GM19351 (cell line): ENCODE measurements at regions not wholly inside any gene's neighbourhood (a gene's known extent, or its start where the extent isn't known, plus 50 kb on each side); places are given as distances from the start of the nearest gene placed in this dataset.

Experiments used
- ATAC-seq: cut with Tn5 transposase; IDR thresholded peaks from one replicate; pipeline ENCODE4 v1.9.1; 2021; ENCODE audit warnings: mild to moderate bottlenecking, moderate library complexity; ENCODE audit not compliant: unreplicated experiment

- no peak for ATAC-seq
These were observed 175.4 kb upstream of the GBE1 start for GRCh38 chr3:81936817-81937216.

DNA sequence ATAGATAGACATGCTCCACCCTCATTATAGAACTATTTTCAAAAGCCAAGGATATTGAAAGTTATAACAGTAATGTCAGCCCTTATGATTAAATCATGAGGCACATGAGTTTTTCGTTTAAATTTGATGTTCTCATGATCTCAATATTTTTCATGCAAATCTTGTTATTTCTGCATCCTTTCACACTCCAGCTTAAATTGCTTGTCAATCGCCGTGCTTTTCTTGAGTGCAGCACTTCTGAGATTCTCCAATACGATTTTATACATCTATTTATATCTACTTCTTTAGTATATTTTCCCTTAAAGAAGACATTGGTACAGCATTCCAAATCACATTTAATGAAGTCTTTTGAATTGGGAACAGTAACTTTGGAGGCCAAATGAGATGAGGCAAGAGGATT, 171.2 kb upstream of the GBE1 start:
- no peak for ATAC-seq

DNA sequence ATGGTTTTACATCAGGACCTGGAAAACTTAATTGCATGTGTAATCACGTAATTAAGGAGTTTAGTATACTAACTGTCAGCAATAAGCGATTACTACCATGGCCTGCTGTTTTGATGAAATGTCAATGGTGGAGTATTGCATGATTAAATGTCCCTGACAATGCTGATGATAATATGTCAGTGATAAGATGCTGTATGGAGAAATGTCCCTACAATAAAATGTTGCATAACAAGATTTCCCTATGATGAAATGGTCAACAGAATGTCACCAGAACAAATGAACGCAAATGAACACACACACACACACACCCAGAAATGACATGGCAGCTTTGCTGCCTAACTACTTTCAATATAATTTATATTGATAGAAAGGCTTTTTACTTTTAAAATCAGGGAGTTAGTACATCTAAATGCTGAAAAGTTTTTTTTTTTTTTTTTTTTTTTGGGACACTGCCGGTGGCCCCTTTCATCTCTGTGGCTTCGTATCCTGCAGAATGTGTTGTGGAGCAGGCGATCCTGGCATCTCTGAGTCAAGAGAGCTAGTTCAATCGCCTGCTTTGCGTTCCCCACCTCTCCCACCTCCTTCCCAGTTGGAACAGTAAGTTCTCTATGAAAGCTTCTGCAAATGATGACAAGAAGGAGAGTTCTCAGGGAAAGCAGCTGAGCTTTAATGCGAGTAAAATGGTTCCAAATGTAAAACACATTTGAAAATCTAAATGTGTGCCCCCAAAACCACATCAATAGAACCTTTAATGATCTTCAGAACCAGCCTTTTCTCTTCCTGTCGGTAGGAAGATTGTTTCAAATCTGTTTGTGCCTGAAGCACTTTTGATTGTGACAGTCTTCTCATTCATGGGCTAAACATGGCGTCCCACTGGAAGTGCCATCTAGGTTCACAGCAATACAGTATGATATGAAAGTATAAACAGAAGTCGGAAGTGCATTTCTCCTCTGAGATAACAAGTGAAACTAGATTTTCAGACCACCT, 170.1 kb upstream of the GBE1 start:
- no peak for ATAC-seq

DNA sequence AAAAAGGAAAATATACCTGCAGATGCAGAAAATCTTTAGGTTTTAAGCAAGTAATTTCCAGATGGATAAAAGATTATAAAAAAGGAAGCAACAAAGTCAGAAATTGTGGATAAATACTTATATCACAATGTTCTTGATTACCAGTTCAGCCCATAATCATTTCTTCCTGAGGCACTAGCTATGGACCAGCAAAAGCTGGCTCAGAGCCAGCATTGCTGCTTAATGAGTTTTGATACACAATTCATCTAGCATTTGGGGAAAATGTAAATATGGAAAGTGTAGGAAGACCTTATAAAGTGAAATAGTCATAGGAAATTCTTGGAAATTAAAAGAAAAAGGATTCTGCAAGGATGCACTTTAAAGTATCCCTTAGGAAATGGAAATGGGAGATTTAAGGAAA, 168.3 kb upstream of the GBE1 start:
- no peak for ATAC-seq

GRCh38 chr3:81927811-81928210, 166.4 kb upstream of the GBE1 start:
- ATAC-seq = no peak

DNA sequence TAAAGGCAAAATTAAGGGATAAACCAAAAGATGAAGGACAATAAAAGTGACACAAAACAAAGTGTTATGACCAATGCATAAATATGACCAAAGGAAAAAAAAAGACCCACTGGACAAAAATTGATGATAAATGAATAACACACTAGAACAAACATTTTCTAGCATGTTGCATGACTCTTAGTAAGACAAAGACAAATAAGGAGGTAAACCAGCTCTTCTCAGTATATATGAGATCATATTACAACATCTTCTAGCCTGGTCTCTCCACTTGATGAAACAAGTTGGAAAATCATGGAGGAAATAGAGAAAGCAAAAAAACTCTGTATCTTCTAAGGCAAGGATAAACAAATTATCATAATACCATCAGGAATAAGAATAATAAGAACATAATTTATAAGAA, 163.9 kb upstream of the GBE1 start:
- ATAC-seq = no peak

DNA sequence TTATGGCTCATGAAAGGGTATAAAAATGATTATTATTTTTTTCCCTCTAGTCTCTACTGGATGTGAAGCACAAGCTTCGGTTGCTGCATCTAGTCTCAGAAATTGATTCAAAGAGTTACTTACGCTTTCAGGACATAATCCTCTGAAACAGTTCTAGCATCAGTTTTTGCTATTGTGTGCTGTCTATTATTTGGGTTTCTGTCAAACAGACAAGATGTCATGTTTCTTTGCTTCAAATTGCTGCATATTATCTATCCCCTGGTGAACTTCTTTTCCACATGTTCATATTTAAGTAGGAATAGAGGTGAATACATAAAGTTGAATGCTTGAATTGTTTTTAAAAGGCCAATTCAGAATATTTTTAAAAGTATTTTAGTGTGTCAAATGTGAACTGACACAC, 161.6 kb upstream of the GBE1 start:
- ATAC-seq = no peak

DNA sequence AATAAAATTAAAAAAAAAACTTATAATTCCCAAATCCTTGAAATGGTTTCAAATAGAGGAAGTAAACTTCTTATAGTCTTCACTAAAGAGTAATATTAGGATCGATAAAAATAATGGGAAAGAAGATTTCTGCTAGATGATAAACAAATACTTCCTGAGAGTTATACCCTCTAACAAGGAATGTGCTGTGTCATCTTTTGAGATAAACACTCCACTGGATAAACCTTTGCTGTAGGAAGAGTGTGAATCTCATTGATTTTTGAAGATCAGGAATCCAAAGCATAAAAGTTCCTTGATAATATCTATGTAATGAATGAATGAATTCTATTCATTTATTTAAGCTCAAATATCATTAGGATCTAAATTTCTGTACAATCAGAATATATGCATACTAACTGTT, 161.0 kb upstream of the GBE1 start:
- ATAC-seq = no peak

GRCh38 chr3:81920816-81921215, 159.4 kb upstream of the GBE1 start:
- ATAC-seq = no peak

DNA sequence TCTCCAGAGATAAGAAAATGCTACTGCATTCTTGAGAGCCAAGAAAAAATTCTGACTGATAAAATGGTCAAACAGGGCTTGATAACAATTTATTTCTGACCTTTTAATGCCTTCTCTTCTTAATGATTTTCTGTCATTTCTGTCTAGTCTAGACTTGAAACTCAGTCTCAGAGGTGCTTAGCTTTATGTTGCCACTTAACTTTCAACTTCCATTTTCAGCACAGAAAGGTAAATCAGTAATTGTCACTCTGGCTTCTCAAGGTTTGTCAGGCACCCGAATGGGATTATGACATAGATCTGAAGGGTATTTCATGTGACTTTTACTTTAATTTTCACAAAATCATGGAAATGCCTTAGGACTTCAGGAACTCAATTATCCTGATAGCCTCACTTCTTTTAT, 155.4 kb upstream of the GBE1 start:
- no peak for ATAC-seq

GRCh38 chr3:81913886-81914663, 152.6 kb upstream of the GBE1 start:
- ATAC-seq = no peak

GRCh38 chr3:81911221-81911620, 149.8 kb upstream of the GBE1 start:
- ATAC-seq = no peak

- peak; percentile 88 for ATAC-seq
These were observed 148.9 kb upstream of the GBE1 start for GRCh38 chr3:81910244-81910852.

- no peak for ATAC-seq
These were observed 148.4 kb upstream of the GBE1 start for GRCh38 chr3:81909796-81910195.

GRCh38 chr3:81908561-81908960, 147.1 kb upstream of the GBE1 start:
- no peak for ATAC-seq

GRCh38 chr3:81898336-81898735, 136.9 kb upstream of the GBE1 start:
- ATAC-seq = no peak

DNA sequence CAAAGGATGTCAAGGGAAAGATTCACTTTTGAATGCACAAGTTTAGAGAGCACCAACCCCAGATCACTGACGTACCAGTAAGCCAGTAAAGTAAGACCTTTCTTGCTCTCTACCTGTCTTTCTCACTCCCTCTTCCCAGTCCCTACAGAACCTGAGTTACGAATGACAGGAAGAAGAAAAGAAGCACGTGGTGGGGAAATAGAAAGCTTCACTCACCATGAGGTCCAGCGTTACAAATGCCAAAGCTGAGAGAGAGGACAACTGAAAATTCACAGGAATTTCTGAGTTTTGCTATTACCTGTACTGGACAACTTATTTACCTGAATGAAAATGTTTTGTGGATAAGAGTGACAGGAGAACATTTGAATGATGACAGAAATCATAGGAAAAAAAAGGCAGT, 133.2 kb upstream of the GBE1 start:
- no peak for ATAC-seq

- no peak for ATAC-seq
These were observed 129.8 kb upstream of the GBE1 start for GRCh38 chr3:81891055-81891895.

- ATAC-seq = no peak
These were observed 127.6 kb upstream of the GBE1 start for GRCh38 chr3:81888914-81889557.

- ATAC-seq = no peak
These were observed 126.0 kb upstream of the GBE1 start for GRCh38 chr3:81887448-81887847.
